ENCODE measurements at regions not wholly inside any gene's neighbourhood (a gene's known extent, or its start where the extent isn't known, plus 50 kb on each side); places are given as distances from the start of the nearest gene placed in this dataset.

- H3K27me3 Mint-ChIP-seq, result peaks cover 3% of the 10 kb centered on the region
- no peak overlapping the region for H3K4me3 Mint-ChIP-seq
- H3K9me3 Mint-ChIP-seq, result no peaks in the 10 kb centered on the region
- no peak overlapping the region for H3K27ac Mint-ChIP-seq
- intact Hi-C loops (cut with micrococcal nuclease), result no loop called here
- H3K4me1 Mint-ChIP-seq (ENCODE audit: low read depth), result peaks cover 28% of the 10 kb centered on the region
- H3K36me3 Mint-ChIP-seq (ENCODE audit: low read depth), result no peaks in the 10 kb centered on the region
These were observed 204.9 kb upstream of the CYRIA start for GRCh38 chr2:16870491-16871076.

- Mint-ChIP-seq H3K27me3 (peaks cover 3% of the 10 kb centered on the region), H3K36me3 (ENCODE audit: low read depth) (no peaks in the 10 kb centered on the region), H3K9me3 (no peaks in the 10 kb centered on the region), H3K4me3 (no peak overlapping the region), H3K27ac (no peak overlapping the region), H3K4me1 (ENCODE audit: low read depth) (peaks cover 28% of the 10 kb centered on the region)
- intact Hi-C loops (cut with micrococcal nuclease), result no loop called here
These were observed 204.1 kb upstream of the CYRIA start for GRCh38 chr2:16869711-16870110.

- Mint-ChIP-seq H3K36me3 (ENCODE audit: low read depth) (peaks cover 11% of the 10 kb centered on the region), H3K9me3 (peaks cover 15% of the 10 kb centered on the region), H3K27me3 (no peaks in the 10 kb centered on the region), H3K27ac (no peak overlapping the region), H3K4me3 (no peak overlapping the region), H3K4me1 (ENCODE audit: low read depth) (peaks cover 16% of the 10 kb centered on the region)
- intact Hi-C loops (cut with micrococcal nuclease), result no loop called here
These were observed 196.8 kb upstream of the CYRIA start for GRCh38 chr2:16862471-16862870.

- intact Hi-C loops (cut with micrococcal nuclease), result no loop called here
- peaks cover 16% of the 10 kb centered on the region for H3K4me1 Mint-ChIP-seq (ENCODE audit: low read depth)
- H3K4me3 Mint-ChIP-seq, result no peak overlapping the region
- peaks cover 11% of the 10 kb centered on the region for H3K36me3 Mint-ChIP-seq (ENCODE audit: low read depth)
- H3K27ac Mint-ChIP-seq, result no peak overlapping the region
- H3K27me3 Mint-ChIP-seq, result no peaks in the 10 kb centered on the region
- H3K9me3 Mint-ChIP-seq, result peaks cover 15% of the 10 kb centered on the region
These were observed 195.9 kb upstream of the CYRIA start for GRCh38 chr2:16861530-16861929.

GRCh38 chr2:16861111-16861510 lies 195.5 kb upstream of the CYRIA start:
- H3K4me3 Mint-ChIP-seq, result no peak overlapping the region

GRCh38 chr2:16860627-16861026 lies 195.0 kb upstream of the CYRIA start:
- H3K27me3 Mint-ChIP-seq, result no peaks in the 10 kb centered on the region
- H3K36me3 Mint-ChIP-seq (ENCODE audit: low read depth), result peaks cover 11% of the 10 kb centered on the region
- intact Hi-C loops (cut with micrococcal nuclease), result no loop called here
- peaks cover 16% of the 10 kb centered on the region for H3K4me1 Mint-ChIP-seq (ENCODE audit: low read depth)
- H3K4me3 Mint-ChIP-seq, result no peak overlapping the region
- H3K9me3 Mint-ChIP-seq, result peaks cover 15% of the 10 kb centered on the region
- no peak overlapping the region for H3K27ac Mint-ChIP-seq

More at GRCh38 chr2:16861111-16861510, 195.5 kb upstream of the CYRIA start:
- Mint-ChIP-seq H3K27ac (no peak overlapping the region), H3K9me3 (peaks cover 15% of the 10 kb centered on the region), H3K27me3 (no peaks in the 10 kb centered on the region), H3K36me3 (ENCODE audit: low read depth) (peaks cover 11% of the 10 kb centered on the region), H3K4me1 (ENCODE audit: low read depth) (peaks cover 16% of the 10 kb centered on the region)
- intact Hi-C loops (cut with micrococcal nuclease), result no loop called here

GRCh38 chr2:16855183-16855582 lies 189.5 kb upstream of the CYRIA start:
- Mint-ChIP-seq H3K27ac (no peak overlapping the region), H3K4me3 (no peak overlapping the region), H3K36me3 (ENCODE audit: low read depth) (peaks cover 11% of the 10 kb centered on the region), H3K4me1 (ENCODE audit: low read depth) (no peaks in the 10 kb centered on the region), H3K9me3 (peaks cover 15% of the 10 kb centered on the region), H3K27me3 (no peaks in the 10 kb centered on the region)
- intact Hi-C loops (cut with micrococcal nuclease), result no loop called here

GRCh38 chr2:16853088-16853487 lies 187.5 kb upstream of the CYRIA start:
- Mint-ChIP-seq H3K4me1 (ENCODE audit: low read depth) (no peaks in the 10 kb centered on the region), H3K9me3 (no peaks in the 10 kb centered on the region), H3K36me3 (ENCODE audit: low read depth) (no peaks in the 10 kb centered on the region), H3K4me3 (no peak overlapping the region), H3K27me3 (no peaks in the 10 kb centered on the region), H3K27ac (no peak overlapping the region)
- intact Hi-C loops (cut with micrococcal nuclease), result no loop called here

- Mint-ChIP-seq H3K27ac (no peak overlapping the region), H3K27me3 (no peaks in the 10 kb centered on the region), H3K36me3 (ENCODE audit: low read depth) (no peaks in the 10 kb centered on the region), H3K9me3 (no peaks in the 10 kb centered on the region), H3K4me3 (no peak overlapping the region), H3K4me1 (ENCODE audit: low read depth) (no peaks in the 10 kb centered on the region)
- intact Hi-C loops (cut with micrococcal nuclease), result no loop called here
These were observed 187.0 kb upstream of the CYRIA start for GRCh38 chr2:16852651-16853050.

- intact Hi-C loops (cut with micrococcal nuclease), result no loop called here
- Mint-ChIP-seq H3K27me3 (no peaks in the 10 kb centered on the region), H3K9me3 (no peaks in the 10 kb centered on the region), H3K36me3 (ENCODE audit: low read depth) (no peaks in the 10 kb centered on the region), H3K4me3 (no peak overlapping the region), H3K27ac (no peak overlapping the region), H3K4me1 (ENCODE audit: low read depth) (no peaks in the 10 kb centered on the region)
These were observed 185.5 kb upstream of the CYRIA start for GRCh38 chr2:16851126-16851525.

GRCh38 chr2:16840496-16841172 lies 175.0 kb upstream of the CYRIA start:
- peaks cover 8% of the 10 kb centered on the region for H3K4me1 Mint-ChIP-seq (ENCODE audit: low read depth)
- H3K27me3 Mint-ChIP-seq, result peaks cover 1% of the 10 kb centered on the region
- no peaks in the 10 kb centered on the region for H3K9me3 Mint-ChIP-seq
- no peak overlapping the region for H3K4me3 Mint-ChIP-seq
- no peaks in the 10 kb centered on the region for H3K36me3 Mint-ChIP-seq (ENCODE audit: low read depth)
- intact Hi-C loops (cut with micrococcal nuclease), result no loop called here
- no peak overlapping the region for H3K27ac Mint-ChIP-seq

GRCh38 chr2:16832910-16833309 lies 167.3 kb upstream of the CYRIA start:
- H3K27ac Mint-ChIP-seq, result no peak overlapping the region
- no peaks in the 10 kb centered on the region for H3K27me3 Mint-ChIP-seq
- H3K9me3 Mint-ChIP-seq, result no peaks in the 10 kb centered on the region
- no peaks in the 10 kb centered on the region for H3K36me3 Mint-ChIP-seq (ENCODE audit: low read depth)
- H3K4me3 Mint-ChIP-seq, result no peak overlapping the region
- H3K4me1 Mint-ChIP-seq (ENCODE audit: low read depth), result peaks cover 16% of the 10 kb centered on the region
- intact Hi-C loops (cut with micrococcal nuclease), result no loop called here

GRCh38 chr2:16828828-16829160 lies 163.2 kb upstream of the CYRIA start:
- Mint-ChIP-seq H3K4me3 (no peak overlapping the region), H3K27ac (no peak overlapping the region), H3K9me3 (peaks cover 7% of the 10 kb centered on the region), H3K4me1 (ENCODE audit: low read depth) (peaks cover 11% of the 10 kb centered on the region), H3K27me3 (no peaks in the 10 kb centered on the region), H3K36me3 (ENCODE audit: low read depth) (no peaks in the 10 kb centered on the region)
- intact Hi-C loops (cut with micrococcal nuclease), result no loop called here

GRCh38 chr2:16828044-16828827 lies 162.6 kb upstream of the CYRIA start:
- Mint-ChIP-seq H3K9me3 (peaks cover 13% of the 10 kb centered on the region), H3K27ac (no peak overlapping the region), H3K4me1 (ENCODE audit: low read depth) (peaks cover 10% of the 10 kb centered on the region), H3K27me3 (no peaks in the 10 kb centered on the region), H3K4me3 (no peak overlapping the region), H3K36me3 (ENCODE audit: low read depth) (no peaks in the 10 kb centered on the region)
- intact Hi-C loops (cut with micrococcal nuclease), result no loop called here

Data from dendritic cell treated with granulocyte-macrophage colony-stimulating factor and Interleukin-4, amounts not matched to agents 40 ng/mL and 50 ng/mL, for 4 days (primary cell).